ENCODE measurements at regions not wholly inside any gene's neighbourhood (a gene's known extent, or its start where the extent isn't known, plus 50 kb on each side); places are given as distances from the start of the nearest gene placed in this dataset.
"Not testable (repeated sequence)": the region's sequence is repeated elsewhere in the genome, so short reads cannot be mapped to it uniquely, and the experiment has no call there.

DNA sequence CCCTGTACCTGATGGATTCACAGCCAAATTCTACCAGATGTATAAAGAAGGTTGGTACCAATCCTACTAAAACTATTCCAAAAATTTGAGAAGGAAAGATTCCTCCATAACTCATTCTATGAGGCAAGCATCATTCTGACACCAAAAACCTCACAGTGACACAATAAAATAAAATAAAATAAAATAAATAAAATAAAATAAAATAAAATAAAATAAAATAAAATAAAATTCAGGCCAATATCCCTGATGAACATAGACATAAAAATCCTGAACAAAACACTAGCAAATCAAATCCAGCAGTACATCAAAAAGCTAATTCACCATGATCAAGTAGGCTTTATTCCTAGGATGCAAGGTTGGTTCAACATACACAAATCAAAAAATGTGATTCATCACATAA, 108.1 kb downstream of the PROX1 start:
- DNase-seq; intact Hi-C loops (cut with micrococcal nuclease); ATAC-seq: not testable (repeated sequence)

DNA sequence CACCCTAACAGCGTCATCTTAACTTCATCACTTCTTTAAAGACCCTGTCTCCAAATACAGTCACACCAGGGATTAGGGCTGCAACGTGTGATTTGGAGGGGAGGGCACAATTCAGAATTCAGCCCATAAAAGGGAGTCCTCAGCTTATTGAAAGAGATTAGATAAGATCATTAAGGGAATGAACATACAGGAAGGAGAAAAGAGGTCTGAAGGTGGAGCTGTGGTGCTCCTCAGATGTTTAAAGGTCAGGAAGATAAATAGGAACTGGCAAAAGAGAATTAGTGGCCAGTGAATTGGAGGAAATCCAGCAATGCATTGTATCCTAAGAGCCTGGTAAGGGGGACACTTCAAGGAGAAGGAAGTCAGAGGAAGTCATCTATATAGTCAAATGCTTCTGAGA, 113.5 kb downstream of the PROX1 start:
- no peak for ATAC-seq
- DNase-seq, result no peak
- intact Hi-C loops (cut with micrococcal nuclease), result loop anchor here (10.0 kb wide), 1 partner anchor 106 kb away; no protein-coding TSS in a partner anchor

DNA sequence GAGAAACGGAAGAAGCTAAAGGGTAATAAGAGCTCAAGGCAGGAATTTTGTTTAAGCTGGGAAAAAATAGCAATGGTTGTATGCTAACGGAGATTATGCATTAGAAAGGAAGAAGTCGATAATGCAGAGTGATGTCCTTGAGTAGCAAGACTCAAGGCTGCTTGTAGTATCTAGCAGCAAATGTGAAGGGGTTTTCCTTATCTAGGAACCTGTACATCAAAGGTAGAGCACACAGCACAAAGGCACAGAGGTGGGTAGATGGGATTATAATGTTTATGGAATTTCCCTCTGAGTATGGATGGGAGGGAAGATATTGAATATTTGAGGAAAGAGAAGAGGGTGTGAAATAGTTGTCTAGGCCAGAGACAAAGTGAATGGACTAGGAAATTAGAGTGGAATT, 114.1 kb downstream of the PROX1 start:
- ATAC-seq, result no peak
- intact Hi-C loops (cut with micrococcal nuclease), result loop anchor here (10.0 kb wide), 1 partner anchor 107 kb away; no protein-coding TSS in a partner anchor
- no peak for DNase-seq

DNA sequence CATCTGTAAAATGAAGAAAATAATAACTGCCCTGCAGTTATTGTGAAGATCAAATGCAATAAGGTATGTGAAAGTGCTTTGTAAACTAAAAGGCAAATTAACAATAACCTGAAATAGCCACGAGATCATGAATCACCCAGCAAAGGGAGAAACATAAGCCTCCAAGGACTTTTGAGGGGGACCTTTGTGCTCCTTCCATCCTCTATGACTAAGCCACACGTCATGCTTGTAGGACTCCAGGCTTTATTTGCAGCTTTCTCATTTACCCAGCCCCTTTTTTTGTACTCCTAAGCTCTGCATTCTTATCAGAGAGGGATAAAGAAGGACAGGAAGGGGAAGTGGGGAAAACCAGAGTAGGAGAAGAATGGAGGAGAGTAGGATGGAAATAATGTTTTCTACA, 115.1 kb downstream of the PROX1 start:
- intact Hi-C loops (cut with micrococcal nuclease), result loop anchor here (10.0 kb wide), 1 partner anchor 108 kb away; no protein-coding TSS in a partner anchor
- DNase-seq (no peak), ATAC-seq (no peak)

DNA sequence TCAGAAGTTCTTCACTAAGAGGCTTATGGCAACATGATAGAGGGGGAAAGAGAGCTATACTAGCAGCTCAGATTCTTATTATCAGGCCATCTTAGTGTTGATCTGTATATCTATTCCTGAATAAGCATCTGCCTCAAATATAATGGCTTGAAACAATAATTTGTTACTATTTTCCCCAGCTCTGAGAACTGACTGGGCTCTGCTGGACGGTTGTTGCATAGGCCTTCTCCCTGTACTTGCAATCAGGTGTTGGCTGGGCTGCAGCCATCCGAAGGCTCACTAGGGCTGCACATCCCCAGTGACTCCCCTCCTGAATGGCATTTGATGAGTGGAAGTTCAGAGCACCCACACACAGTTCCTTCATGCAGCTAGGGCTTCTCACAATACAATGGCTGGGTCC, 116.0 kb downstream of the PROX1 start:
- ATAC-seq (no peak), DNase-seq (no peak)
- intact Hi-C loops (cut with micrococcal nuclease), result loop anchor here (10.0 kb wide), 1 partner anchor 109 kb away; no protein-coding TSS in a partner anchor

DNA sequence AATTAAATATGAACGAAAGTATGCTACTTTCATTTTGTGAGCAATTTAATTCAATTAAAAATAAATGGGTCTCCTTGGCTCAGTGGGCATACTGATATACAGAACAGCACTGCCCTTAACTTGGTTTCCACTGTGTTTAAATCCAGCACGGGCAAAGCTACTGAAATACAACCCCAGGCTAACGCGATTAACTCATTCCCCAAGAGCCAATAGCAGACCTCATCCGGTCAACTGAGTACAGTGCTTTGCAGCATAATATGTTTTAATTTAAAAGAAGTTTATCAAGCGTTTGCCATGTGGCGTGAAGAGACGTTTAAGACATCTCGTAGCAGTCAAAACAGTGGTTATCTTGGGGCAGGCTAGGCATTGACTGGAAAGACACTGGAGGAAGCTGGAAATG, 118.6 kb downstream of the PROX1 start:
- ATAC-seq, result peak; percentile 58
- intact Hi-C loops (cut with micrococcal nuclease), result loop anchor here (10.0 kb wide), 1 partner anchor 112 kb away; no protein-coding TSS in a partner anchor
- no peak for DNase-seq

DNA sequence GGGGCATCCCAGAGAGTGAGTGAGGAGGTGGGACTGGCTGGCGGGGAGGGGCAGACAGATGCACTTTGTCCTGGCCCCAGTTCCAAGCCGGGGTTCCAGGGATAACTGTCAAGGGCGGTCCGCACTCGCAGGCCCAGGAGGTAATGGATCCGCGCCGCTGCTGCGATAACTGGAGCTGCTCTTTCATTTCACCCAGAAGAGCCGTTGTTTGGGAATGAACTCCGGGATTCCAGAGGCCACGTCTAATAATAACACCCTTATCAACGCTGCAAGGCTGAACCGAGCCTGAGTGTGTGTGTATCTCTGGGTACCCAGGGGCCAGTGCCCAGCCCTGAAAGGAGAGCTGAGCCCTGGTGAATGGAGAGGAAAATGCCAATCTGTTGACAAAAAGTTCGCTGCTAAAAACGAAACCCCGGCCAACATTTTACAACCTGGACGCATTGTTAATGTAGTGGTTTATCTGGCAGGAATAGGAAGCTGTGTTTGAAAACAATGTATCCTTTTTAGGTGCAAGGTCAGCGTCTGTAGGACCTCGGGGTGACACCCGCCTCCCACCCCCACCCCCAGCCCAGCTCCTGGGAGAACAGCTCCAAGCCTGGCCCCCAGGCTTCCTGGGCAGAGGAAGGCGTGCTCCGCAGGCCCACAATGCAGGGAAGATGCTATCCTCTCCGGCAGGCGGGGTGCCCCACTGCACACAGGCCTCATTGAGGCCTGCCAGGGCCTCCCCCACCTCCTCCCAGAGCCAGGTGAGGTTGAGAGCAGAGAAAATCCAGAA, 119.7 kb downstream of the PROX1 start:
- DNase-seq, result peak; percentile 70
- peak; percentile 95 for ATAC-seq
- intact Hi-C loops (cut with micrococcal nuclease), result loop anchor here (10.0 kb wide), 1 partner anchor 113 kb away; no protein-coding TSS in a partner anchor

DNA sequence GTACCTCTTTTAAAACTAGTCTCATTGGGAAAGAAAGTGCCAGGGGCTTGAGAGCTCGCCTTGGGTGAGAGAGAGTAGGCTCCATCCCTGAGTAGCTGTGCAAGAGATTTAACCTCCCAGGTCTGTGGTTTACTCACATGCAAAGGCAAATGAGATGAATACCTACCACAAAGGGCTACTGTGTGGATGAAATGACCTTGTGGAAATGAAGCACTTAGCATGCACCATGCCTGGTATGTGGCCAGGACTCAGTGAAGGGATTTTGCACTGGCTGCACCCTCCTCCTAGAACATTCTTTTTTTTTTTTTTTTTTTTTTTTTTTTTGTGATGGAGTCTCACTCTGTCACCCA, 120.3 kb downstream of the PROX1 start:
- DNase-seq, result no peak
- intact Hi-C loops (cut with micrococcal nuclease), result loop anchor here (10.0 kb wide), 1 partner anchor 113 kb away; no protein-coding TSS in a partner anchor
- peak; percentile 52 for ATAC-seq

DNA sequence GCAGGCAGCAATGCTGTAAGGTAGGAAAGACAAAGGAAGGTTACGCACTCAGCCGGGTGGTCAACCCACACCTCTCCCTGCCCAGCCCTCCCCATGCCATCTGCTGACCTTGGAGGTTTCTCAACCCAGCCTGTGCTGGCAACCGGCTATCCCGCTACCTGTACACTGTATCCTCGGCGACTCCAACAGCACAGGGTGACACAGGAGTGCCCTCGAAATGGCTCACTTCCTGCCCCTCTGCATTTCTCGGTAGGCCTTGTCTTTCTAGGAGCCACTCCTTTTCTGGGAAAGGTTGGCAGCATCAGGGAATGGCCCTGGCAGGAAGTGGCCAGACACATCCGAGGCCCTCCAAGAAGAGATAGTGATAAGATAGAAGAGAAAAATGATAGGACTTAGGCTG, 124.0 kb downstream of the PROX1 start:
- DNase-seq (no peak), ATAC-seq (peak; percentile 5)
- intact Hi-C loops (cut with micrococcal nuclease), result no loop called here

DNA sequence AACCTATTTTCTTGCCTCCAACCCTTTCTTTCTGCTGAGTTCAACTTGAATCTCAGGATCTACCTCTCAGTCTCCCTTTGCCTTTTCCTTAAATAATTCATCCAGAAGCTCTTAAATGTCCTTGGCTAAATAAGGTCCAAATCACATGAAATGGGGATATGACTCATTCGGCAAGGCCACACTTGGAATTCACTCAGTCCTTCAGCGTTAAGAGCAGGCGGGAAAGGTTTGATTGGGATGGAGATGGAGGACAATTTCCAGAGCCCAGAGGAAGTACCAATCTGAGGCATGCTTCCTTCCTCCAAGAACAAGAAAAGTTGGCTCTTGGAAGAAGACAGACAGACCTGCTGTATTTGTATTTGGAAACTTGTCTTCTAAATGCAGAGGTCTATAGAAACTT, 128.5 kb downstream of the PROX1 start:
- ATAC-seq (no peak), DNase-seq (no peak)
- intact Hi-C loops (cut with micrococcal nuclease), result no loop called here

DNA sequence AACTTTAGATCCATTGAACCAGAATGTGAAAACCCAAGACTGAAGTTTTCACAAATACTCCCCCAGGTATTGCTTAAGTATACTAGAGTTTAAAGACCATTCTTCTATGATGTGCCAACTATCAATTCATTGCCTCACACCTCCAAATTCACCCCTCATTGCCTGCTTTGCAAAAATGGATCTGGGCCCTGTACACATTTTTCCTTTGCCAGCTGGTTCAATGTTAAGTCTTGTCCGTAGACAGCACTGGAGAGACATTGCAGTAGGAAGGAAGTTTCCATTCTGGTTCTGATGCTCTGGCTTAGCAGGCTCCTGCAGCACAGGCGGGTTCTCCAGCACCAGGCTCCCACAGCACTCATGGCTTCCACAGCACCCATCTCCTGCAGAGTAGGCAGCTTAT, 130.0 kb downstream of the PROX1 start:
- intact Hi-C loops (cut with micrococcal nuclease), result no loop called here
- ATAC-seq (no peak), DNase-seq (no peak)

DNA sequence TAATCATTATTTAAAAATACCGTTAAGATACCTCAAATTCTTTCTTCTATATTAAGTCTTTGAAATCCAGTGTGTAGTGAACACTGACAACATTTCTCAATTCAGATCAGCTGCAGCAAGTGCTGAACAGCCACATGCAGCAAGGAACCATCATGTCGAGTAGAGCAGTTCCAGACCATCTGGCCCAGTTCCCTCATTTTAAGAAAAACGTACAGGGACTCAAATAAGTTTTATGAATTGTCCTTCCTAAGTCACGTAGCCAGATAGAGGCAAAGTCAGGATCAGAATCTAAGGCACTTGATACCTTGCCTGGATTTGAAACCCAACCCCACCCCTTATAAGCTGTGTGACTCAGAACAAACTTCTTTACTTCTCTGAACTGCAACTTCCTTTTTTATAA, 132.4 kb downstream of the PROX1 start:
- DNase-seq (no peak), ATAC-seq (no peak)
- intact Hi-C loops (cut with micrococcal nuclease), result loop anchor here (5.0 to 10.0 kb wide), 2 partner anchors 555 to 748 kb away; no protein-coding TSS in a partner anchor

DNA sequence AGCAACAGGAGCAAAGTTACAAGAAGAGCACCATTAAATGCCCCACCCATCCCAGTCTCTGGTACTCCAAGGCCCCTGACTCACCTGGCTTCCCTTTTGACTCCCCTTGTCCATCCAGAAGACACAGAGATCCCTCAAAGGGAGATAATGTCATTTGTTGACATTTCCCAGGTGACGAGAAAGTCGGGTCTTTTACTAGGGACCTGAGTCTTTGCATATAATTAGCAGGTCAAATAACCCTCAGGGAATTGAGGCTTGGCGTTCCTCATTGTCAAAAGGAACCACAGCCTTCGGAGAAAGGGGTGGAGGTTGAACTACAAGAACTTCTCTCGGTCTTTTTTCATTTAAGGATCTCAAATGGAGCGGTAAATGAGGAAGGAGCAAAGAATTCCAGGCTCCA, 133.2 kb downstream of the PROX1 start:
- intact Hi-C loops (cut with micrococcal nuclease), result loop anchor here (5.0 to 10.0 kb wide), 2 partner anchors 556 to 749 kb away; no protein-coding TSS in a partner anchor
- no peak for ATAC-seq
- DNase-seq, result no peak

DNA sequence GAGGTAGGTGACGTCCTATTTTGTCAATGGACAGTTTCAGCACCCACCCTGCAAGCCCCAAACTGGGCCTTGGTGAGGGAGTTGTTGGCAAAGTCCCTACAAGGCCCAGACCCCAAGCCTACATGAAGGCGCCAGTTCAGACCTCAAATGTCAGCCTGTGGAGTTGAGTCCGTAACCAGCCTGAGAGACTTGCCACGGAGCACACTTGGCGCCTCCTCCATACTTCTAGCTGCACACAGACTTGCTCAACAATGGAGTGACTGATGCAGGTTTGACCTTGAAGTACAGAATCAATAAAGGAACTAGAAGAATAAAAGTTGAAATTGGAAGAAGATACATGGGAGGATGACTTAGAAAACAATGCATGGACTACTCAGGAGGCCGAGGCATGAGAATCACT, 134.3 kb downstream of the PROX1 start:
- DNase-seq, result no peak
- intact Hi-C loops (cut with micrococcal nuclease), result loop anchor here (5.0 to 10.0 kb wide), 2 partner anchors 557 to 750 kb away; no protein-coding TSS in a partner anchor
- no peak for ATAC-seq

DNA sequence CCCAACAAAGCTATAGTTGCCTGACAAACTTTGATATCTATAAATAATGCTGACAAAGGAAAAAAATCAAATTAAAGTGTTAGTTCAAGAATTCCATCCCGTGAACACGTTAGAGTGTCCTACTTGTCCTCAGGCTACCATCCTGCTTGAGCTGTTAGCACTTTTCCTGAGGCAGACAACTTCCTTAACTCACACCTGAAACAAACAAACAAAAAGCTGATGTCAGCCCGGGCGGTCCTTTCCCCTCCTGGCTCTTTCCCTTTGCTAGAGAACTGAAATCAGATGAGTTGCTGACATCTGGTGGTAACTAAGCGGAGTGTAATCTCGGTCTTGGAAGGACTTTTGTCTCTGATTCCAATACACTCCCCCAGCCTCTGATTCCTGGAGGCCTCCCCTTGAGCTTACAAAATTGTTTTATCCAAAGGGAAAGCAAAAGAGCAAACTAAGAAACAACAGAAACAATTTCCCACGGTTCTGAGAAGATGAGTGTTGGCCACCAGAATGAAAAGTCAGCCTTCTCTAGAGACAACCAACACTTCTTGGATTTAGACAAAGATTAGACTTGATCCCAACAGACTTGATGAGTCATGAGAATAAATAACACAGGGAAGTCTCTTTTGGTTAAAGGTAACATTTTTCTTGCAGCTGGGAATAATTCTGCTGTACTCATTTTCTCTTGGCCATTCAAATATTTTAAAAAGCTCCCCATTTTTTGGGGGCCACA, 135.4 kb downstream of the PROX1 start:
- ATAC-seq (peak; percentile 89), DNase-seq (peak; percentile 46)
- intact Hi-C loops (cut with micrococcal nuclease), result loop anchor here (5.0 to 10.0 kb wide), 2 partner anchors 558 to 751 kb away; no protein-coding TSS in a partner anchor

DNA sequence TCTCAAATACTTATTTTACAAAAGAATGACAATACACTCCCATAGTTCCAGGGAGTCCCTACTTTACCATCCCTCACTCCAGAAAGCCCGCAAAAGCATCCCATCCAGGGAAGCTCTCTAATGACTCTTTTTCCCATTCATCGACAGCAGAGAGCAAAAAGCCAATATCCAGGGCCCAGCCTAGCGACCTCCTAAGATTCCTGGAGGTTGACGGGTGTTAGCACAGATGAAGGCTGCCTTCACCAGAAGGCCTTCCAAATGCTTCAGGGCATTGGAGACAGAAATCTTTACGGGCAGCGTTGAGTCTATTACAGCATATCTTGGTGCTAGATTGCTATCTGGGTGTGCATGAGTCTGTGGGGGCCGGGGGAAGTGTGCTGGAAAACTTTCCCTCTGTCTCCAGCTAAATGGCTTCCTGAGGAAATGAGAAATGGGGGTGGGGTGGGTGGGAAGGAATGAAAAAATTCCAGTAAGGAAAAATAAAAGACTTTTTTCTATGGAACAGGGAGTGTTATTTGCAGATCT, 136.6 kb downstream of the PROX1 start:
- no peak for ATAC-seq
- intact Hi-C loops (cut with micrococcal nuclease), result loop anchor here (5.0 to 10.0 kb wide), 2 partner anchors 560 to 752 kb away; no protein-coding TSS in a partner anchor

DNA sequence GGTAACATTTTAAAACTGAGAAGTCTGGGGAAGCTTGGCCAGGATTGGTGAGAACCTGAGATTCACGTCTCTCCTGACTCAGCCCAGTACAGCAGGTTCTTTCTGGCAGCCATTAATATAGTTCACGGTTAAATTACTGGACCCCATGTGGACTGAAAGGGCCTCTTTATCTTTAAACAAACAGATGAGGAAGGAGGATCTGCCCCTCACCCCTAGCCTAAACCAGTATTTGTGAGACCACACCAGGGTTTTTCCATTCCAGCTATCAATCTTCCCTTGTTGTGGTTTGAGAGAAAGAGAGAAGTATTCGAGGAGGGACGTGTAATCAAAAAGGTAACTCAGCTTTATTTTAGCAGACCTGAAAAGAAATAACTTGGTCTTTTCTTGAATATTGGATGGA, 137.1 kb downstream of the PROX1 start:
- intact Hi-C loops (cut with micrococcal nuclease), result loop anchor here (5.0 to 10.0 kb wide), 2 partner anchors 560 to 753 kb away; no protein-coding TSS in a partner anchor
- no peak for ATAC-seq
- no peak for DNase-seq

More for the DNA sequence above, 136.6 kb downstream of the PROX1 start:
- DNase-seq, result no peak

DNA sequence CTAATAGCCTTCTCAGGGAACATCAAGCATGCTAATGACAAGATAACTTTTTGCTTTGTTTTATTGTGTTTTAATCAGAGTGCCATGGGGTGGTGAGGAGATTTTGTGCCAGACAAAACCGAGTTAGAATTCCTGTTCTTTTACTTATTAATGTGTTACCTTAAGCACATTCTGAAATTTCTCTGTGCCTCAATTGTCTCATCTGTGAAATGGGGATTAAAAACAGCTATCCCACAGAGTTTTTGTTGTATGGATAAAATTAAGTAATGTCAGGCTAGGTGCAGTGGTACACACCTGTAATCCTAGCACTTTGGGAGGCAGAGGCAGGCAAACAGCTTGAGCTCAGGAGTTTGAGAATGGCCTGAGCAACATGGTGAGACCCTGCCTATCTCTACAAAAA, 138.0 kb downstream of the PROX1 start:
- intact Hi-C loops (cut with micrococcal nuclease), result loop anchor here (10.0 kb wide), 1 partner anchor 561 kb away; no protein-coding TSS in a partner anchor
- no peak for DNase-seq

DNA sequence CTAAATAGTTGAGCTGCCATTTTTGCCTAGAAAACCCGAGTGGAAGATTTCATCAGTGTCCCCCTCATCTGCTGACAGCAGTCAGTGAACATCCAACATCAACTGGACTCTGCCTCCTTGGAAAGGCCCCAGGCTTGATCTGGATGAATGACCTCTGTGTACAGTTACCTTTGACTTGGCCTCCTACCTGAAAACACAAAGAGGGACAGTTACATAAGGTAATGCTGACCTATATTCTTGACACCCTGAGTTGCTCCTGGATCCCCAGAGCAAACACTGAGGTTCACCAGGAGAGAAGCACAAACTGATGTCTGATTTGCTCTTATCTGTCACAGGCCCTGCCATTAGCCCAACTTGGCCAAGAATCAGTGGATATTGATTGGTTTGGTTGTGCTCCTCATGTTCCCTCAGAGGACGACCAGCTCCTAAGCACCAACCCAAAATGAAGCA, 138.9 kb downstream of the PROX1 start:
- DNase-seq (no peak), ATAC-seq (no peak)
- intact Hi-C loops (cut with micrococcal nuclease), result loop anchor here (10.0 kb wide), 1 partner anchor 562 kb away; no protein-coding TSS in a partner anchor

More for the DNA sequence above, 138.0 kb downstream of the PROX1 start:
- no peak for ATAC-seq
